GM19328 (cell line): ENCODE measurements at regions not wholly inside any gene's neighbourhood (a gene's known extent, or its start where the extent isn't known, plus 50 kb on each side); places are given as distances from the start of the nearest gene placed in this dataset.

Source experiments
- ATAC-seq: cut with Tn5 transposase; IDR thresholded peaks from one replicate; pipeline ENCODE4 v1.9.1; 2021; ENCODE audit warnings: mild to moderate bottlenecking, moderate library complexity; ENCODE audit not compliant: unreplicated experiment

DNA sequence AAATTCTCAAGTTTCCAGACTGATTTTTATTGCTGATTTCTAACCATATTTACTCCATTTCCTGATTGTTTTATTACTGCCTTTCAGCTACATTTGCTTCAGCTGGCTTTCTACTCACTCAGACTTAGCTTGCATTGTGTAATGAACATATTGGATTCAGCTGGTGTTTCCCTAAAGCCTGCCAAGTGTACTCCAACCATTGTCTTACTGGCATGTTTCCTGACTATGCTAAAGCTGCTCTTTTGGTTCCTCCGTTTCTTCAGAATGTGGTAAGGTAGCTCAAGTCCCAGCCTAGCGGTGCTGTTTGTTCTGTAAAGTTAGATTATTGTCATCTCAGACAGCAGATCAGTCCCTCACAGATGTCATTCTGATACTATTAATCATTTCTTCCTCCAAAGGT, 53.1 kb upstream of the GLRA2 start:
- ATAC-seq, result no peak

DNA sequence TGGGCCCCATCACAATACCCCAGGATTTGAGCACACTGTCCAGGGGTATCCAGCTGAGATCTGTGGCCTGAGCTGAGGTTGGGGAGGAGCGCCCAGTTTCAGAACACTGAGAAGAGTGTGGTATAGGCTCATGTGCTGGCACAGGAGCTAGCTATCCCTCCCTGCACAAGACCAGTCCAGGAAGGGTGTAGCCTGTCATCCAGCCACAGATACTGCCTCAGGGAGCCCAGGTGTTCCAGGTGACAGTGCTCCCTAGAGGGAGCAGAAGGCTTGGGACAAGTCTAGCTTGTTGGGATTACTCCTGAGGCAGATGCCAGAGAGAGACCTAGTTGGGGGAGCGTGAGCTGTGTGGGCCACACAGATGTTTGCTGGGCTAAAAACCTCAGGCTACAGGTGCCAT, 79.6 kb upstream of the GLRA2 start:
- ATAC-seq, result no peak

DNA sequence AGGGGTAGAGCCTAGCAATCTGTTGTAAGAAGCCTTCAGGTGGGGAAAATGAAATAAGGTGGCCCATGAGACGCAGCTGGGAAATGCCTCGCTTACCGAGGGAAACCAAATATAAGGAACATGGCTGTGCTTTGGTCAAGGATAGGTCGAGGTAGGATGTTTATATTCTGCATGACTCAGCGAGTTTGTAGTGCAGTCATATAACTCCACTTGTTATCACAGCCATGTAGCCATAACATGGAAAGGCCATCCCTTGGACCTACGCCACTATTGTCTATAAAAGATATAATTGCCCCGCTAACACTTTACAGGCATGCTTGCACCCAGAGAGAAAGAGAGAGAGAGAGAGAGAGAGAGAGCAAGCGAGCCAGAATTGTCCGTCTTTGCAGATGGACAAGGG, 80.9 kb upstream of the GLRA2 start:
- no peak for ATAC-seq

DNA sequence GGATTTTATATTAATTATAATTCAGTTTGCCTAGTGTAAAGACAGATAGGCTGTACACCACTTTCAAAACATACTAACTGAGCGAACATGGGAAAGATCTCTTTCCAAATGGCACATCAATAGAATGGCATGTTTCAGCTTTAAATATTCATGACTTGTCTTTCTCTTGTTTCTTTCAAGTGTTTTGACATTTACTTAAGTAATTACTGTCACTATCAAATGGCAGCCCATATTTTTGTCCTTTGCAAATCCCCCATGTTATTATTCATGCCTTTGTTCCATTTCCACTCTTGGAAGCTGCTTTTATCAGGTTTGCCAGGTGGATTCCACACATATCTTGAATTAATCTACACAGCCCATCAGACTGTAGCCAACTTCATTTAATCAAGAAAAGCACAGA, 89.2 kb upstream of the GLRA2 start:
- ATAC-seq, result no peak

DNA sequence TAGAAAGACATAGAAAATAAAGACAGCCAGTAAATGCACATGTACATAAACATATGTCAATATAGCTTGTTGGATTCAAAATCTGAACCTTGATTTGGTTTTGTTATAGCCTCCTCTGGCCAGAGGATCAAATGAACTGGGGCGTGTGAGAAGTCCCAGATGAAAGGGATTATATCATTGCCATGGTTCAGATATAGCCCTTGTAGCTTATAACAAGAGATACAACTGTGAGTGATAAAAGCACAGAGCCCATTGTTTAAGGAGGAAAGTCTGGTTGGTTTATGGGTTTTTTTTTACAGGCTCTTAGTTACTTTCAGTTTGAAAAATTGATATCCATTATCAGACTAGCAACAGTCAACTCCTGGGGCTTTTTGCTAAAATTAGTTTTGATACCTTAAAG, 101.7 kb upstream of the GLRA2 start:
- ATAC-seq, result no peak

DNA sequence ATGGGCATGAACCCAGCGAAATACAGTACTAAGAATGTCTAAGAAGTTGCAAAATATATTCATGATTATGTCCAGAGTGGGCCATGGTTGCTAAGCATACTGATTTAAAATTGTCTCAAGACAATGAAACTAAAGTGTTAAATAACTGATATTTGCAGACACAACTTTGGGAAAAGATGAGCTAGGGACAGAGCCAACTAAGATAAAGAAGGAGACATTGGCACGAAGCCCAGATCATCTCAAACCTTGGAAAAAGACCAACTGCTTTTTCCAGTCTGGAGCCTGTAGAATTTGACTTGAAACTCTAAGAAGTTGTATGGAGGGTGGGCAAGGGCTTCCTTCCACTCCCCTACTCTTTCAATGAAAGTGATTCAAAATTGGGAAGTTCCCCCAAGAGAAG, 108.5 kb upstream of the GLRA2 start:
- ATAC-seq, result no peak

DNA sequence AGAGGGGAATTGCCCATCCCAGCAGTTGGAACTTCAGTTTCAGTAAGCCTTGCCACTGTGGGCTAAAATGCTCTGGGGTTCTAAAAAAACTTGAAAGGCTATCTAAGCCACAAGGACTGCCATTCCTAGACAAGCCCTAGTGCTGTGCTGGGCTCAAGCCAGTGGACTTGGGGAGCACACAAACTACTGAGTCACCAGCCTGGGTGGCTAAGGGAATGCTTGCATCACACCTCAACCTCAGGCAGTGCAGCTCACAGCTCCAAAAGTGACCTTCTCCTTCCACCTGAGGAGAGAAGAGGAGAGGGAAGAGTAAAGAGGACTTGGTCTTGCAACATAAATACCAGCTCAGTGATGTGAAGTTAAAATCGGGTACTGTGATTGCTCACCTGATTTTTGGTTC, 116.7 kb upstream of the GLRA2 start:
- no peak for ATAC-seq

DNA sequence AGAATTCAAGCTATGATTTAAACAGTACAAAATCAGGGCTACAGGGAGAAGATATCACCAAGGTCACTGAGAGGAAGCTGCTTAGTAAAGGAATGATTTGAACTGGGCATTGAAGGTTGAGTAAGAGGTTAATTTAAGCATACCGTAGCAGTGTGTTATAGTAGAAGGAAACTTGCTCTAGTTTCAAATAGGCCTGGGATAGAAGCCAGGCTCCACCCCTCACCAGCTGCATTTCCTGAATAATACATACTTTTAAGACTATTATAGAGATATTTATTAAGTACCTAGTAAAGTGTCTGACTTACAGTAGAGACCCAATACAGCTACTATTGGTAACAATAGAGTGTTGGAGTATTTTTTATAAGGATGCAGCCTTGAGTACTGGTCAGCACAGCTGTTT, 118.0 kb upstream of the GLRA2 start:
- ATAC-seq, result no peak

DNA sequence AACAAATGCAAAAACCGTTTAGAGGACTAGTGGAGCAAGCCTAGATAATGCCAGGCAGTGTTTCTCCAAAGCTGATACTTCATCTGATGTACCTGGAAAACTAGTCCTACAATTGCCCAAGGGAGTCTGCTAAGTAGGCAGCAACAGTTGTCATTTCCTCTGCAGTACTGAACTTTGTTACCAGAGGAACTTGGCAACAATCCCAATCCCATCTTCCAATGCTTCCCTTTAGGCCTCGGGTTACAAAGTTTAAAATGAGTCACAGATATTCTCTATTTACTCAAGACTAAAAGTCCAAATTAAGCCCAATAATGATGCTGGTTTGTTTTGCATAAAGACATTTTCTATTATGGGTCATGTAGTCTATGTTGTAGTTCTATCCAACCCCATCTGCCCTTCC, 120.0 kb upstream of the GLRA2 start:
- no peak for ATAC-seq

DNA sequence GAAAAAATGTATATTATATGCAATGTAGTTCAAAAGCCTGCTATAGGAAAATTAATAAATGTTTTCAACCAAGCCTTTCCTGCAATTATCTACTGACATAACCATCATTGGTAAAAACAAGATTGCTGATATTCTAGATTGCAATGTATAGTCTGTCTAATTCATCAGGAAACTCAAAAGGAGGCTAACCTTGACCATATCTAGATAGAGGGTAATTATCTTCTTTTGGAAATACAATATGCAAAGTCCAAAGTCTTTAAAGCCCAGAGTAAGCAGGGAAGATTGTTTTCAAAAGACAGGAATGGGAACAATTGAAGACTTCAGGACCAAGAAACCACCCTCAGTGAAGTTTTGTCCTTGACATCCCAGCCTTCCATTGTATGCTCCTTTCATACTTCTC, 123.1 kb upstream of the GLRA2 start:
- ATAC-seq, result no peak

DNA sequence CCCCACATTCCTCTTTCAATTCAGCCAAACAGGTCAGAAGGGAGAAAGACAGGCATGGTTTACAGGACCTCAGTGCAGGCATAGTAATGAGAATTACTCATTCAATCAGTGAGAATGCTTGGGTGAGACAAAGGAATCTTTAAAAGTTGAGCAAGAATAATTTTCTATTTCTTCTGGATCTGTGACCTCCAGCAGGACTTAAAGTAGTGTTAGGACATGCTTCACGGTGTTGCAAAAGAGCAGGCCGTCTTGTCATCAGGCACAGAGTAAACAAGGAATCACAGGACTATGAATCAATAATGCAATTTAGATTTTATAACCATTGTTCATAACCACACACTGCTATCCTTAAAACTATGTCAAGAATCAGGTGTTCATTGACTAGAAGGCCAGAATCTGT, 130.6 kb upstream of the GLRA2 start:
- ATAC-seq, result no peak

DNA sequence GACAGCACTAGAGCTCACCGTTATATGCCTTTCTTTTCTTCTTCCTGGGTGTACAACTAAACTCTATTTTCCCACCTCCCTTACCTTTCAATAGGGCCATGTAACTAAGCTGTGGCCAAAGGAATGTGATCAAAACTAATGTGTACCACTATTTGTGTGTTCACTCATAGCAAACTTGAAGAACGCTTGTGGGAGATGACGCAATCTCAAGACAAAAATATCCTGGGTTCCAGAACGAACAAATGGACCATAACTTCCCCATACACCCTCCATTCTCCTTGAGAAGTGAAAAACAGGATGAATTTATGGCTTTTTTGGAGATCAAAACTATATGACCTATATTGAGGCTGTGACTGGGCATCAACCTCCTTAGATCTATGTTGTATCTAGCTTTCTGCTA, 139.7 kb upstream of the GLRA2 start:
- no peak for ATAC-seq

DNA sequence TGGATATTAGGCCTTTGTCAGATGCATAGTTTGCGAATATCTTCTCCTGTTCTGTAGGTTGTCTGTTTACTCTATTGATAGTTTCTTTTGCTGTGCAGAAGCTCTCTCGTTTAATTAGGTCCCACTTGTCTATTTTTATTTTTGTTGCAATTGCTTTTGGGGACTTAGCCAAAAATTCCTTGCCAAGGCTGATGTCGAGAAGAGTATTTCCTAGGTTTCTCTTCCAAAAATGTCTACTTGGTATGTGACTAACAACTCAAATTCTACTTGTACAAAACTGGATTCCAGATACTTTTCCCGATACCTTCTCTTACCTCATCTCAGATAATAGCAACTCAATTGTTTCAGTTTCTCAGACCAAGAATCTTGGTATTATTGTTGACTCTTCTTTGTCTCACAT, 142.4 kb upstream of the GLRA2 start:
- no peak for ATAC-seq

DNA sequence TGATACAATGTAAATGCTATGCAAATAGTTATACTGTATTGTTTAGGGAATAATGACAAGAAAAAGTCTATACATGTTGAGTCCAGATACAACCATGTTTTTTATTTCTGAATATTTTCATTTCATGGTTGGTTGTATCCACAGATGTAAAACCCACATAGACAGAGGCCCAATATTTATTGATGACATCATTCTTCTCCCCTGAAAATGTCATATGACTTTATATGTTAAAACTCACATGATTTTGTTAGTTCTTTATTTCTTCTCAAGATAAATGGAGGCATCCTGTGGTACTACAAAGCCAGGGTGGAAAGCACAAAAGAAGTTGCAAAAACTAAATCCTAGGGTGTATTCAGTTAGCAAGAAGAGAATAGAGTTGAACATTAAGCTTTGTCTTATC, 149.3 kb upstream of the GLRA2 start:
- ATAC-seq, result no peak

DNA sequence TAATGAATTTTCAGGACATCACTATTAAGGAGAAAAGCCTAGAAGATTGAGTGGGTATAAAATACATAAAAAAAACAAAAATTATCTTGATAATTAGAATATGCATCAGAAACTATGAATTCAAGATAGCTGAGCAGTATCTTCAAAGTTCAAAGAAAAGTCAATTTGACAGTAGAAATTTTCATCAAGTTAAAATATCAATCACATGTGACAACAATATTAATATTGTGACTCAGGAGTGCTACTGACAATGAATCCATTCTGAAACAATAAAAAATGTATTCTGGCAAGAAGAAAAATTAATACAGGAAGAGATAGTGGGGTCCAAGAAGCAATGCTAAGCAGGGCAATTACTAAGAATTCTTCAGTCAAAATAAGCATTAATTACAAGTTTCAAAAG, 151.9 kb upstream of the GLRA2 start:
- ATAC-seq, result no peak

DNA sequence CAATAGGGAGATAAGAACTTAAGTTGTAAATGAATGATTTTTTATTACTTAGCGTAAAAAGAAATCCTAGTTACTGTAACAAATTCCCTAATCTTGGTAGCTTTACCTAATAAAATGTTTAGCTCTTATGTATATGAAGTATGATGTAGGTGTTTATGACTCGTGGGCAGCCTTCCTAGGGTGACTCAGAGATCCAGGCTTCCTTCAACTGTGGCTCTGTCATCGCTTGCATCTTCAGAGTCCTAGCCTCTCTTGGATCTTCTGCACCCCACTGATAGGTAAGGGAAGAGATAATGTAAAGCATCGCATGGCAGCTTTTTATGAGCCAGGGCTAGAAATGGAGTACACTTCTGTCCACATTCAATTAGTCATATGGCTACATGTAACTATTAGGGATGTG, 165.6 kb upstream of the GLRA2 start:
- ATAC-seq, result no peak

DNA sequence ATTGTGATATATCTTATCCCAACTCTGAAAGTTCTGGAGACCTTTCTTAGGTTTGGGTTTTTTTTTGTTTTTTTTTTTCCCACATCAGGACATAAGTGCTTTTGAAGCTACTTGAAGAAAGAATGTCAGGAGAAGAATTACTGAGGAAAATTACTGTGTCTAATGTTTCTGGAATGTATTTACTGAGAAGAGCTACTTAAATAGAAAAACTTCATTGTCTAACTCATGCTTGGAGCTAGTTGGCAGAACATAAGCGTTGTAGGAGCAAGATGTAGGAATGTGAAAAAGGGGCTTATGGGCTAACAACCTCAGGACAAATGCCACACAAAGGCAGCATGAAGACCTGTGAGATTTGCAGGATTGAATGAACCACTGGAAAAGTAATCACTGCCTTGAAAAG, 166.6 kb upstream of the GLRA2 start:
- ATAC-seq, result no peak

DNA sequence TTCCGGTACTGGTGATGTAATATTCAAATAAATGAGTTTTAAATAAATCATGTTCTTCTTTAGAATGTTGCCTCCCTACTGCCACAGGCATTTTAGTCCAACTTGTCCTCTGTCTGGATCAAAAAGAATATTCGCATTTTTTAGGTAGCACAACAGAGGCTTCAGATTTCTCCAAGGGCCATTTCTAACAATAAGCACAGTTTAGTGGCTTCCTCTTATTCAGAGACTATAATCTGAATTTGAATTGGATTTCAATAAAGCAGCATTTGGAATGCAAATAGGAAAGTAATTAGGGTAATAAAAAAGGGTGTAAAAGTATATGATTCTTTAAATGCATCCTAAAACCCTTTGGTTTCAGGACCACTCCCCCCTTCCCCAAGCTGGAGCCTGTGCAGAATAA, 167.9 kb upstream of the GLRA2 start:
- ATAC-seq, result no peak

DNA sequence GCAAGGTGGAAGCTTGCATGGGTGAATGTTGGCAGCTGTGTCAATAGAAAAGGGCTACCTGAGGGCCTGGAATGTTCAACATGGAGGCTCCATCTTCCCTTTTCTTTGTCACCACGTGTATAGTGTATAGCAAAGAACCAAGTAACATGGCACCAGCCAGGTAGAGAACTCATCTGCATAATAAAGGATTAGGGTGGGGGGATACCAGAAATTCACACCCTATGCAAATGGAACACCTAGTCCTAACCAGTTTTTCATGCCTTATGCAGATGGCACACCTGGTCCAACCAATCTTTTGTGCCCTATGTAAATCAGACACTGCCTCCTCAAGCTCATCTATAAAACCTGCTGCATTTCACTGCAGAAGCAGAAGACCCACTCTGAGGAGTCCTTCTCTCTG, 169.6 kb upstream of the GLRA2 start:
- ATAC-seq, result no peak

DNA sequence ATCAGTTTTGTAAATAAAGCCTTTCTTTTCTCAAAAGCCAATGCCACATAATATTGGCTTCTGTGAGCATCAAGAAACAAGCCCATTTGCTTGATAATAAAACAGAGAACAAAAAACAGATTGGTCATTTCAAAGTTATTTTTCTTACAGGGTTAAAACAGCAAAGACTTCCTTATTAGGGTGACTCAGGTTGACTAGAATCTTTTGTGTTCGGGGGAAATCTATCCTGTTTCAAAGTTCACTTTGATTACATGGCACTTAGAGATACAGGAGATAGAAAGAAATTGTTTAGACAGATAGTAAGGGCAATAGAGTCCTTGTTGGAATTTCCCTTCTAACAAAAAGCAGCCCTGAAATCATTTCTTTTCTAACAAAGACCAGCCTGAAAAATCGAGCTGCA, 170.0 kb upstream of the GLRA2 start:
- ATAC-seq, result no peak

DNA sequence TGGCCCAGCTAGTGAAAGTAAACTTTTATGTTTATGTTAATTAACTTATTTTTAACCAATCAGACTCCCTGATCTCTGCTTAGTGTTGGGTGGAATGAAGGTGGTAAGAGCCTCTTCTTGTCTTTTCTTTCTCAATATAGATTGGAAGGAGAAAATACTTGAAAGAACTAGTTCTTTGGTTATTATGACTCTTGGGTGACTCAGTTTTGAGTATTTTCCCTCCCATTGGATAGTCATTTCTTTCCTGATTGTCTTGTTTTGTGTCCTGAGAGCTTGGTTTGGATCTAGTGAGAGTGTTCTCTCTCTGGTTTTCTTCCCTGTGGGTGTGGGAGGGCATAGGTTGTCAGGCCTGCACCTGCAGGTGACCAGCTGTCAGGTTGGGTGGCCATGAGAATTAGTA, 172.0 kb upstream of the GLRA2 start:
- ATAC-seq, result no peak

DNA sequence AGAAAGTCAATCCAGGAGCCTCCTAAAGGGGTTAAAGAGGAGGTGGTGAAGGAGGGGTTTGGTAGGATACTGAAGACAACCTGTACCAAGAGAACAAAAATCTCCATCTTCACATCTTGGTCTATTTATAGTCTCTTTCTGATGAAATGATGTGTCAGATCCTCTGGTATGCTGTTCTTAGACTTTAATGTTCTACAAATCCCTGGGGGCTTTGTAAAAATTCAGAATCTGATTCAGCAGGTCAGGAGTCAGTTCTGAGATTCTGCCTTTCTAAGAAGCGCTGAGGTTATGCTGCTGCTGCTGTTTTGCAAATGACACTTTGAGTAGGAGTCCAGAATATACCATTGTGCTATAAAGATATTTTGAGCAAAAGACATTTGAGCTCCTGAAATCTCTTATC, 172.9 kb upstream of the GLRA2 start:
- no peak for ATAC-seq

DNA sequence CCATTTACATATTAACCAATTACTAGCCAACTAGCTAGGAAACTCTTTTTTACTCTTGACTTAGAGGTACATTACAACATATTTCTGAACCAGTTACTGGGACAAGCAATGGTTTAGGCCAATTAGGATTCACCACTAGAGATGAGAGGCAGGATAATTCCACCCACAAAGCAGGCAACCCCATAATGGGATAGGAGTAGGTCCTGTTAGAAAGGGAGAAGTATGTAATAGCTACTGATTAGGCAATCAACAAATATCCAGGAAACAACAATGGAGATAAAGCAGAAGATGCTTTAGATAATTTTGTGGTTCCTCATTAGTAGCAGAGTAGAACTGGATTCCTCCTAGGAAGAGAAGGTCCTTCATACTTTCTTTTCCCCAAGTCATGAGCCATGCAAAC, 173.8 kb upstream of the GLRA2 start:
- no peak for ATAC-seq

DNA sequence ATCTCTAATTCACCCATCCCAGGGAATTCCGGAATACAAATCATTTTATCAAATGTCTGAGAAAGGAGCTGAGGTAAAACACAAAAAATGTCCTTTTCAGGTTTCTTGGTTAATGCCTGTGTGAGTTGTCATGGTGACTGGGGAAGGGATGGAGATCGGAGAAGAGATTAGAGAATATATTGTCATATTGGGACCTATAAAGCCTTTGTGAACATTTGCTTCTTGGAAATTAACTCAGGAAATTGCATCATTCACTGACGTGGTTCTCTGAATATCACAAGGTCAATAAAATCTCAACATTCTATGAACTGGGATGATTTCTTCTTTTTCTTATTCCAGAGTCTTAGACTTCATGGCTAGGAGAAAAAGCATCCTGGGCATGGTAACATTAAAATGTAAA, 174.8 kb upstream of the GLRA2 start:
- no peak for ATAC-seq
